GM12875 (cell line): ENCODE measurements at regions not wholly inside any gene's neighbourhood (a gene's known extent, or its start where the extent isn't known, plus 50 kb on each side); places are given as distances from the start of the nearest gene placed in this dataset.

Experiments
- H3K4me3 ChIP-seq: one replicate; pipeline ENCODE4 v1.5.1; 2011; ENCODE audit warnings: low read depth, low read length, control low read depth
- TF ChIP-seq, protein P1 (sequence below): IDR thresholded peaks from 2 replicates; pipeline ENCODE4 v1.5.1; 2011; ENCODE audit warnings: low read depth, mild to moderate bottlenecking, control low read depth, inconsistent platforms, low read length, moderate library complexity, borderline replicate concordance; ENCODE audit not compliant: insufficient read depth

DNA sequence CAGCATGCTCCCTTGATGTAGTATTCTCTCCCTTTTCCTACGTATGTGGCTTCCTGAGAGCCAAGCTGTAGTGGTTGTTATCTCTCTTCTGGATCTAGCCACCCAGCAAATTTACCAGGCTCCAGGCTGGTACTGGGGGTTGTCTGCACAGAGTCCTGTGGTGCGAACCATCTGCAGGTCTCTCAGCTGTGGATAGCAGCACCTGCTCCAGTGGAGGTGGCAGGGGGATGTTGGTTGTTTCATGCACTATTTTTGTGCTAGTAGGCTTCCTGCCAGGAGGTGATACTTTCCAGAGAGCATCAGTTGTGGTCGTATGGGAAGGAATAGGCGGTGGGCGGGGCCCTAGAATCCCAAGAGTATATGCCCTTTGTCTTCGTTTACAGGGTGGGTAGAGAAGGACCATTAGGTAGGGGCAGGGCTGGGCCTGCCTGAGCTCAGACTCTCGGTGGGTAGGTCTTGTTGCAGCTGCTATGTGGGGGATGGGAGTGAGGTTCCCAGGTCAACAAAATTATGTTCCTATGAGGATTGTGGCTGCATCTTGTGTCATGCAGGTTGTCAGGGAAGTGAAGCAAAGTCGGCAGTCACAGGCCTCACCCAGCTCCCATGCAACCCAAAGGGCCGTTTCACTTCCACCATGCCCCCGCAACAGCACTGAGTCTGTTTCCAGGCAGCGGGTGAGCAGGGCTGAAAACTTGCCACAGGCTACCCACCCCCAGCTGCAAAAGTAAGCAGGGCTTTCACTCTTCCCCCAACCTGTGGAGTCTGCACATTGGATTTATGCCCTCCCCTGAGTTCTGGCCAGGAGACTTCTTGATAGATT, 1139.5 kb downstream of the BCL11A start:
- H3K4me3 ChIP-seq: no peak overlapping the region
- TF ChIP-seq, protein P1, sequence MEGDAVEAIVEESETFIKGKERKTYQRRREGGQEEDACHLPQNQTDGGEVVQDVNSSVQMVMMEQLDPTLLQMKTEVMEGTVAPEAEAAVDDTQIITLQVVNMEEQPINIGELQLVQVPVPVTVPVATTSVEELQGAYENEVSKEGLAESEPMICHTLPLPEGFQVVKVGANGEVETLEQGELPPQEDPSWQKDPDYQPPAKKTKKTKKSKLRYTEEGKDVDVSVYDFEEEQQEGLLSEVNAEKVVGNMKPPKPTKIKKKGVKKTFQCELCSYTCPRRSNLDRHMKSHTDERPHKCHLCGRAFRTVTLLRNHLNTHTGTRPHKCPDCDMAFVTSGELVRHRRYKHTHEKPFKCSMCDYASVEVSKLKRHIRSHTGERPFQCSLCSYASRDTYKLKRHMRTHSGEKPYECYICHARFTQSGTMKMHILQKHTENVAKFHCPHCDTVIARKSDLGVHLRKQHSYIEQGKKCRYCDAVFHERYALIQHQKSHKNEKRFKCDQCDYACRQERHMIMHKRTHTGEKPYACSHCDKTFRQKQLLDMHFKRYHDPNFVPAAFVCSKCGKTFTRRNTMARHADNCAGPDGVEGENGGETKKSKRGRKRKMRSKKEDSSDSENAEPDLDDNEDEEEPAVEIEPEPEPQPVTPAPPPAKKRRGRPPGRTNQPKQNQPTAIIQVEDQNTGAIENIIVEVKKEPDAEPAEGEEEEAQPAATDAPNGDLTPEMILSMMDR: no peak

DNA sequence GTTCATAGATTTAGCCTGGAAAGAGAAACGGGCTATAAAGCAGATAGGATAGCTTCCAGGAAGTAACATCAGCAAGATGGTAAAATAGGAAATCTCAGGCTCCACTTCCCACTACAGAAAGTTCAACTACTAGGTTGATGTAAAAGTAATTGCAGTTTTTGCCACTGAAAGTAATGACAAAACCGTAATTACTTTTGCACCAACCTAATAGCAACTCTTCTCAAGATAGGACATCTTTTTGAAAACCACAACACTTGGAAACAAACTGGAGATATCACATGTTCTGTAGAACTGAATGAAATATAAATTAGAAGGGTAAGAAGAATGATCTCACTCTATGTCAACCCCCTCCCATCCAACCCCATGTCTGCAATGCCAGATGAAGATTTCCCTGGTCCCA, 1154.3 kb downstream of the BCL11A start:
- TF ChIP-seq, protein P1: no peak
- no peak overlapping the region for H3K4me3 ChIP-seq

DNA sequence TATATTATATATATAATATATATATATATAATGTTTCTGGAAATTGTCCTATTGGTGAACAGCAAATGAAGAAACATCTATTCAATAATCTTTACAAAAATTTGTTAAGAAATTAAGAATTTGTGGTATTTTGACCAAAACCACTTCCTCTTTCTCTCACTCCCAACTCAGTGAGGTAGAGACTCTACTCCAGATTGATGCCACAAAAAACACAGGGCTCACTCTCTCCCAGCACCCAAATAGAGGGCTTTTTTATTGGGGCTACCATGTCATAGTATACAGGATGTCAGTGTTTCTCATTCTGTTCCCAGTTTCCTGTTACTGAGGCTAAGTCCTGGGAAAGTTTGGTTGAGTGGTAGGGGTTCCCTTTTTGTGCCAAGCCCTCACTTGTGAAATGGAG, 1155.4 kb downstream of the BCL11A start:
- no peak overlapping the region for H3K4me3 ChIP-seq
- TF ChIP-seq, protein P1: no peak

DNA sequence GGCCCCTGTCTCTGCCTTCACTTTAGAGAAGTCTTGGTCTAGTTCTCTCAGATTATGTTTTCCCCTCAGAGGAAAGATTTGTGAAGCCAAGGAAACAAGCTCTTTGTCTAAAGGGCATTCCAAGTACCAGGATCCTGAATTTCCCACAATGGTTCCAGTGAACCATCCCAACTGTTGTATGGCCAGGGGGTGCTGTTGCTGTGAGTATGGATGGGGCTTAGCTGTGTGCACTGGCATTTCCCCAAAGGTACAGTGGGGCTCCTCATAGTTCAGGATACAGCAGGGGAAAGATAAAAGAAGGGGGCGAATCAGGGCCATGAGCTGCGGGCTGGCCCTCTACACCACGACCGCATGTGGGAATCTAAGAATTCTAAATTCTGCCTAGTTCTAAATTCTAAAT, 1154.0 kb upstream of the FANCL start:
- TF ChIP-seq, protein P1: no peak
- no peak overlapping the region for H3K4me3 ChIP-seq

DNA sequence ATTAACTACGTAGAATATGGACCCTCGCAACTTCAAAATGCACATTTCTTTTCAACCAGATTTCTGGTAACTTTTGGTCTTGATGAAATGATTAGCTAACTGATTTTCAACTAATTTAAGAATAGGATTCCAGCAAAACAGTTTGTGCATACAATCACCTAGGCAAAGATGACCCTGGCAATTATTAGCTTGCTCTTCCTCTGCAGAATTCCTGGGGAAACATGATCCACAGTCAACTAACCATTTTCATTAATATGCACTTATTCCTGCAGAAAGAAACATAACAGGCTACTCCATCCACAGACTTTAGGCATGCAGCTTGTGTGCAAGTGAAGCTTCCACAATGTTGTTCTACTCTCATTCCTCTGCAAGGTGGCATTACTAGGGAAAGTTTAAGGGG, 1150.8 kb upstream of the FANCL start:
- no peak overlapping the region for H3K4me3 ChIP-seq
- TF ChIP-seq, protein P1: no peak

DNA sequence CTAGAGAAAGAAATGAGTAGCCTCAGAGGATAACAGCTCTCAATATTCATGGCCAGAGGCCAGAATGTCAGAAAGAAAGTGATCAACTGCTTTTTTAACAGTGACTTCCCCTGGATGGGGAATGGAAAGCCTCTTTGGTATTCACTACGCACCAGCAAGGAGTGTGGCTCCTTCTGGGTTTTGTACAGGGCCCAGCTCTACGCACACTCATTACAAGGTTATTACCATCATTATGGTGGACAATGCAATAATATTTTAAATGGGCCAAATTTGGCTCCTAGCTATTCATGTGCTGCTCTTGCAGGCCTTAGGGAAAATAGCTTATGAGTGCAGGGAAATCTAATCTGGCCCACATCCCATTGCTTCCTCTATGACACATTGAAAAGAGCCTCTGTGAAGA, 1149.5 kb upstream of the FANCL start:
- TF ChIP-seq, protein P1: no peak

DNA sequence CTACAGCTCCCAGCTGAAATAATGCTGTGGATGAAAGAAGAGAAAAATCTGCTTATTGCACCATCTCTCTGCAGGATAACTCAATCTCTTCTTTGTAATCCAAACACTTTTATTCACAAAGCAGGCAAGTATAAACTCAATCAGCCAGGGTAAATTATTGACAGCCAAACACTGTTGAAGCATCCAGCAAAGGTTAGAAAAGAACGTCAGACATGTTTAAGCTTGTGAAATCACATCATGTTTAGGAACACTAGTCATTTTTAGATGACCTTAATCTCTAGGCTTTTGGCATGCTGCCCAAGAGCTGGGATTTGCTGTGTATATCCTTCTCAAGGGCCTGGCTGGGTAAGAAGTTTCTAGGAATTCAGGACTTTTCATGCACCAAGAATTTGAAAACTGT, 1148.1 kb upstream of the FANCL start:
- TF ChIP-seq, protein P1: no peak
- no peak overlapping the region for H3K4me3 ChIP-seq

More for the DNA sequence above, 1149.5 kb upstream of the FANCL start:
- no peak overlapping the region for H3K4me3 ChIP-seq
